ENCODE measurements at regions not wholly inside any gene's neighbourhood (a gene's known extent, or its start where the extent isn't known, plus 50 kb on each side); places are given as distances from the start of the nearest gene placed in this dataset.

DNA sequence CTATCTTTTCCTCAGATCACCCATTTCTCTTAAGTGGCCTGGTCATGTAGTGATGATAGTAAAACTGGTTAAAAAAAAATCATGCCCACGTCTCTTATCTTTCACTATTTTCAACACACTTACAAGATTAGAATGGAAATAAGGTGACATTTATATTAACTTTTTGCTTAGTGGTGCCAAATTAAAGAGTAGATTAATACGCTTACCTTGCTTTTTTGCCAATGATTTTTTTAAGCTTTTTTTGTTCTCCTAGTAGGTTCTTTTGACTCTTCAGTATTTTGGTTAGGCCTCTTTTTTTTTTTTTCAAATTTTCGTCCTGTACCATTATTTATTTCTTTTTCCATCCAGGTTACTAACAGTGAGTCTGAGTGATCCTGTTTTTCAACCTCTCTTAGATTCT is 147.9 kb downstream of the PTCSC3 start:
- DNase-seq (ENCODE audit: low read depth in 2 of 2) = no peak

DNA sequence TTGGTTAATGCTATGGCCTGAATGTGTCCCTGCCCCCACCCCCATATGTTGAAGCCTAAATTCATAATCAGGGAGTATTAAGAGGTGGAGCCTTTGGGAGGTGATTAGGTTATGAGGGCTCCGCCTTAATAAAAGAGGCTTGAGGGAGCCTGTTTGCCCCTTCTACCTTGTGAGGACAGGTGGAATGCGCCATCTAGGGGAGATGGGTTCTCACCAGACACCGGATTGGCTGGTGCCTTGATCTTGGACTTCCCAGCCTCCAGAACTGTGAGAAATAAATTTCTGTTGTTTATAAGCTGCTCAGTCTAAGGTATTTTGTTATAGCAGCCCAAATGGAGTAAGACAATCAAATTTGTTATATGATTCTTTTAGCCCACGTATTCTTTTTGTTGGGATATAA is 148.3 kb downstream of the PTCSC3 start:
- no peak for DNase-seq (ENCODE audit: low read depth in 2 of 2)

GRCh38 chr14:36027354-36027753 is 149.2 kb downstream of the PTCSC3 start:
- no peak for DNase-seq (ENCODE audit: low read depth in 2 of 2)

DNA sequence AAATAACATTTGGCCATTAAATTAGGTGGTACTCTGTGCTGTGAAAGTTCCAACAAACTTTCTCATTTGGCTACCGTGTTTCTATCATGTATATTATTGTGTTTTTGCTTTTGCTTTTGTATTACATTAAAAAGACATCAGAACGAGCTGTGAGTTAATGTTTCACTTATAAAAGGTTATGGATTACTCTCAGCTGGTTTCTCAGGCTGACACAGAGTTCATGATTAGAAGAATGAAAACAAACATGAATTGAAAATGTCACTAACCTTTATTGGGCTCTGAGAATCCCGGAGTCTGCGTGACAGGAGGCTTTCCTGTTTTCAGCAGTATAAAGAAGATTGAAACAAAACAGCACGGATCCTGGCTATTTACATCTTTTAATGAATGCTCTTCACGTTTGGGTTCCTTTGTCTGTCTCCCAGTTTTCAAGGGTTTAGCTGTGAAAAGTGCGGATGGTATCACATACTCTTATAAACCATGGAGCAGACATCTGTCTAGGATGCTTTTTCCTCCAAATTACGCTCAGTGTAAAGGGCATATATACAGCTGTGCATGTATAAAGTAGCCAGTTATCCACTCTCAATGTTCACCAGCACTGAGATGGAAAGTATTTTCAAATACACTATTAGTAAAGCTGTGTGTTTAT is 153.6 kb downstream of the PTCSC3 start:
- no peak for DNase-seq (ENCODE audit: low read depth in 2 of 2)

- DNase-seq (ENCODE audit: low read depth in 2 of 2) = no peak
Measured at GRCh38 chr14:36021591-36022320, 154.8 kb downstream of the PTCSC3 start.

DNA sequence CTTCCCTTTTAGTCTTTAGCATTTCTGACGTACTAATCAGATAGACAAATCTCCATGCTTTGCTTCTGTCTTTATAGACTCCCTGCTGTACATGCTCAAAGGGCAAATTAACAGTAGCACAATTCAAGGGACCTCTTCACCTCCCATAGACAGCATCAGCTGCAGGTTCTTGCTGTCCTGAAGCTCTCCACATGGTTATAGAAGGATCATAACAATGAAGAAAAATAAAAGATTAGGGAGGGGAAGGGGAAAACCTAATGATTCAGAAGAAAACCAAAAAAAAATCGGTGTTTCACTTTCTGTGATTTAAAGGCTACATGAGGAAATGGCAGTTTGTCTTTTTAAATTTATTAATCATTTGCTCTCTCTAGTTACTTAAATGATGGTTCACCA is 155.5 kb downstream of the PTCSC3 start:
- DNase-seq (ENCODE audit: low read depth in 2 of 2) = no peak

GRCh38 chr14:36020120-36021029 is 156.1 kb downstream of the PTCSC3 start:
- DNase-seq (ENCODE audit: low read depth in 2 of 2) = no peak

GRCh38 chr14:36019126-36019525 is 157.4 kb downstream of the PTCSC3 start:
- no peak for DNase-seq (ENCODE audit: low read depth in 2 of 2)

- no peak for DNase-seq (ENCODE audit: low read depth in 2 of 2)
Measured at GRCh38 chr14:36014236-36014635, 162.3 kb downstream of the PTCSC3 start.

- DNase-seq (ENCODE audit: low read depth in 2 of 2) = no peak
Measured at GRCh38 chr14:36013483-36013882, 163.0 kb downstream of the PTCSC3 start.

GRCh38 chr14:36012621-36013020 is 163.9 kb downstream of the PTCSC3 start:
- no peak for DNase-seq (ENCODE audit: low read depth in 2 of 2)

DNA sequence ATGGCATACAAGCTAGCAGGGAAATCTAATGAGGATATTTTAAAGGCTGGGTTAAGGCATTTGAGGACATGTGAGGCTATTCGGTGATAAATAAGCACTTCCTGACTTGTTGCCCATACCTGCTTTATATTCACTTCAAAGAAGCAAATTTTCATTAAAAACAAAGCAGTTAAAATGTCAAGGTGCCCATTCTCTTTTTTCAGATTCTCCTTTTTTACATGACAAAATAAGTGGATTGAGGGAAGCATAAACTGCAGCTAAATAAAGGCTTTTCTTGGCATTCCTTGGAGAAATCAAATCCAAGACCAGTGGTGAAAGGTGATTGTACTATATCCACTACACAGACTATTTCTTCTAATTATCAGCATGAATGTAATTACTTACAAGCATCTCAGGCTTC is 166.9 kb downstream of the PTCSC3 start:
- DNase-seq (ENCODE audit: low read depth in 2 of 2) = no peak

DNA sequence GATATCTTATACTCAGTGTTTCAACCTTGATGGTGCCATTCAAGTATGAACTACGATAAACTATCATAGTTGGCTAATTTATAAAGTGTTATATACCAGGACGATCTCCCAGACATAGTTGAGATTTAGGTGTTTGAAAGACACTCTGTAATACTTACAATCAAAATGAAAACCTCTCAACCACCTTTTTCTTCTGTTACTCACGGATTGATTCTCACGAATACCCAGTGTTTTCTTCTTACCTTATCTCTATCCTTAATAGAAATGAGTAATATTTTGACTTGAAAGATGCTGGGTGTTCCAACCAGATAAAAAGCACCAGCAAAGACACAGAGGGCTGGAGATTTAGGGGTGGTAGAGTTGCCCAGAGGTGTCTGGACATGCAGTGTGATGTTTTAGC is 169.9 kb downstream of the PTCSC3 start:
- no peak for DNase-seq (ENCODE audit: low read depth in 2 of 2)

- DNase-seq (ENCODE audit: low read depth in 2 of 2) = no peak
Measured at GRCh38 chr14:36005670-36006069, 170.9 kb downstream of the PTCSC3 start.

- no peak for DNase-seq (ENCODE audit: low read depth in 2 of 2)
Measured at GRCh38 chr14:36001936-36002335, 174.6 kb downstream of the PTCSC3 start.

- no peak for DNase-seq (ENCODE audit: low read depth in 2 of 2)
Measured at GRCh38 chr14:35999294-35999693, 173.2 kb downstream of the BRMS1L start.

GRCh38 chr14:35998303-35998702 is 172.2 kb downstream of the BRMS1L start:
- DNase-seq (ENCODE audit: low read depth in 2 of 2) = no peak

DNA sequence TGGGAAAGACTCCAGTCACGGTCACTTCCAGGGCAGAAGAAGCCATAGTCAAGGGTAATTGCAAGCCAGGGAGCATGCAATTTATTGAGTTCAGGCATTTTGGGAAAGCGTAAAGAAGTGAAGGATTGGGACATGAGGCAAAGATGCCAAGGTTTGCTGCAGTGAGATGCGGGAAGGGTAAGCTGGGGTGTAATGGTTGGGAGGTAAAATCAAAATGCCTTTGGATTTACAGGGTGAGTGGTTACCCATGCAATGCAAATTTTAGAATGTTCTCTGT is 167.5 kb downstream of the BRMS1L start:
- DNase-seq (ENCODE audit: low read depth in 2 of 2) = no peak

GRCh38 chr14:35992816-35993683 is 166.9 kb downstream of the BRMS1L start:
- no peak for DNase-seq (ENCODE audit: low read depth in 2 of 2)

- no peak for DNase-seq (ENCODE audit: low read depth in 2 of 2)
Measured at GRCh38 chr14:35991356-35991755, 165.2 kb downstream of the BRMS1L start.

GRCh38 chr14:35989736-35990135 is 163.6 kb downstream of the BRMS1L start:
- DNase-seq (ENCODE audit: low read depth in 2 of 2) = no peak
